Pancreas (tissue), 10 donors: ENCODE measurements at regions not wholly inside any gene's neighbourhood (a gene's known extent, or its start where the extent isn't known, plus 50 kb on each side); places are given as distances from the start of the nearest gene placed in this dataset.

Experiments
- ATAC-seq, 4 donors: fragments of 200-7000 bp; cut with Tn5 transposase; one replicate each; pipeline versions ENCODE4 v1.8.0 to v1.9.1; 2020; ENCODE audit warnings: mild to moderate bottlenecking in 4 of 4, moderate library complexity in 4 of 4
- DNase-seq, 6 donors: peaks; one replicate each; pipeline ENCODE4 v3.0.0-alpha.2; 2020
- FAIRE-seq: peaks from 2 replicates; lab custom pipeline; 2012; peaks lifted over from hg19 to GRCh38; lab: Jason Lieb, UNC
- H3K27ac ChIP-seq, 4 donors: fragments of 200-600 bp; sonication (generic); 1 replicate in 3 of 4; 2 replicates in 1 of 4; pipeline versions ENCODE4 v1.5.0 to v1.8.0; 2020
- H3K27me3 ChIP-seq, 4 donors: fragments of 200-600 bp; one replicate each; pipeline ENCODE4 v1.8.0; 2021
- H3K36me3 ChIP-seq, 3 donors: fragments of 200-600 bp; sonication (generic) in 1 of 3; one replicate each; pipeline versions ENCODE4 v1.5.0 to v1.8.0; 2020 to 2021
- H3K4me1 ChIP-seq, 3 donors: fragments of 200-600 bp; one replicate each; pipeline ENCODE4 v1.8.0; 2021
- H3K4me3 ChIP-seq, 4 donors: fragments of 200-600 bp; sonication (generic) in 2 of 4; one replicate each; pipeline versions ENCODE4 v1.5.0 to v1.8.0; 2020 to 2021
- H3K9me3 ChIP-seq, 4 donors: fragments of 200-600 bp; one replicate each; pipeline ENCODE4 v1.8.0; 2021
- CTCF ChIP-seq, 4 donors: fragments of 200-600 bp; sonication (generic) in 3 of 4; IDR thresholded peaks; one replicate each; pipeline versions ENCODE4 v1.5.0 to v1.8.0; 2021; ENCODE audit warnings: antibody characterized with exemption in 4 of 4
- WGBS, 2 donors: extraction: QIAGEN DNeasy Blood & Tissue Kit; methylation state at CpG; one replicate each; pipeline ENCODE4 v1.1.7; 2013; 5-methylcytosine and 5-hydroxymethylcytosine counted together
- intact Hi-C, 3 donors: fragments of 100-400 bp; cut with DNase I; formaldehyde crosslinking; loops; one replicate each; pipeline versions ENCODE4 v1.11.1 to v1.14.2; 2022
- donor health status: healthy with polysubstance abuse.
- donor health status: DM: no; HTN: no; CAD: no; lungs with moderate emphysema.
- donor health status: DM: no; HTN: no; CAD: no.
- donor health status: control.
- donor health status: control.
- donor health status: Bipolar disorder and iron deficiency.
- donor health status: DM: yes; HTN: yes; CAD: no.
- donor health status: DM: no; HTN: no; CAD: no.
- donor health status: DM: no; HTN: no; CAD: no.
- donor health status: DM: yes; HTN: yes; CAD: no.

- no peak for TF ChIP-seq CTCF (IDR thresholded peaks at IDR 0.05)
- H3K27ac ChIP-seq = no peak overlapping the region
- ATAC-seq = no peak
- 82 to 85% methylated on average over 3 of the region's 3 CpGs for WGBS, 2 donors
- intact Hi-C loops = no loop called here
- H3K4me3 ChIP-seq = no peak overlapping the region
- H3K36me3 ChIP-seq = no peaks in the 10 kb centered on the region
- peak in 1 of 6 donors; percentile 6 for DNase-seq
- H3K9me3 ChIP-seq = no peaks in the 10 kb centered on the region
- H3K4me1 ChIP-seq = peaks cover 0 to 6% (median 3%) of the 10 kb centered on the region in 3 donors
- no peak for FAIRE-seq
- H3K27me3 ChIP-seq = no peaks in the 10 kb centered on the region
These were observed 66.0 kb upstream of the DIO3 start for GRCh38 chr14:101495284-101495683.

- Histone ChIP-seq H3K36me3 (no peaks in the 10 kb centered on the region), H3K4me3 (no peak overlapping the region), H3K27me3 (no peaks in the 10 kb centered on the region), H3K4me1 (peaks cover 0 to 6% (median 3%) of the 10 kb centered on the region in 3 donors), H3K9me3 (no peaks in the 10 kb centered on the region), H3K27ac (no peak overlapping the region)
- FAIRE-seq = no peak
- 50 to 57% methylated on average over 30 of the region's 30 CpGs for WGBS, 2 donors
- peak in 4 of 6 donors; percentile 33 to 60 (median 45) for DNase-seq
- TF ChIP-seq CTCF (IDR thresholded peaks at IDR 0.05) = no peak
- peak; percentile 70 to 90 (median 78) for ATAC-seq
- intact Hi-C loops = no loop called here
These were observed 65.2 kb upstream of the DIO3 start for GRCh38 chr14:101495827-101496775.

- no peak for FAIRE-seq
- peak in 2 of 6 donors; percentile 7 to 17 for DNase-seq
- no peak for TF ChIP-seq CTCF (IDR thresholded peaks at IDR 0.05)
- H3K9me3 ChIP-seq = no peaks in the 10 kb centered on the region
- no peak for ATAC-seq
- H3K27ac ChIP-seq = no peak overlapping the region
- H3K36me3 ChIP-seq = no peaks in the 10 kb centered on the region
- H3K4me3 ChIP-seq = no peak overlapping the region
- intact Hi-C loops = no loop called here
- H3K4me1 ChIP-seq = peaks cover 0 to 6% (median 3%) of the 10 kb centered on the region in 3 donors
- WGBS, 2 donors = 65 to 72% methylated on average over 16 of the region's 16 CpGs
- H3K27me3 ChIP-seq = no peaks in the 10 kb centered on the region
These were observed 64.3 kb upstream of the DIO3 start for GRCh38 chr14:101496776-101497683.

GRCh38 chr14:101497684-101498525 lies 63.4 kb upstream of the DIO3 start:
- intact Hi-C loops = no loop called here
- H3K4me1 ChIP-seq = peaks cover 0 to 6% (median 3%) of the 10 kb centered on the region in 3 donors
- 87 to 89% methylated on average over 23 of the region's 23 CpGs for WGBS, 2 donors

More at GRCh38 chr14:101497684-101498525, 63.4 kb upstream of the DIO3 start:
- Histone ChIP-seq H3K36me3 (no peaks in the 10 kb centered on the region), H3K27ac (no peak overlapping the region), H3K4me3 (no peak overlapping the region), H3K27me3 (no peaks in the 10 kb centered on the region), H3K9me3 (no peaks in the 10 kb centered on the region)
- TF ChIP-seq CTCF (IDR thresholded peaks at IDR 0.05) = no peak
- DNase-seq = peak in 1 of 6 donors; percentile 5
- no peak for ATAC-seq
- no peak for FAIRE-seq
